COLO829 (cell line): ENCODE measurements at regions not wholly inside any gene's neighbourhood (a gene's known extent, or its start where the extent isn't known, plus 50 kb on each side); places are given as distances from the start of the nearest gene placed in this dataset.
"Not testable (repeated sequence)": the region's sequence is repeated elsewhere in the genome, so short reads cannot be mapped to it uniquely, and the experiment has no call there.

Source experiments
- DNase-seq: peaks from one replicate; pipeline ENCODE4 v3.0.0; 2012; ENCODE audit warnings: low spot score

- DNase-seq: peak; percentile 82
Observed at GRCh38 chr17:20908313-20909267, 134.2 kb downstream of the USP22 start.

- no peak for DNase-seq
Observed at GRCh38 chr17:20914658-20915057, 128.2 kb downstream of the USP22 start.

GRCh38 chr17:20916383-20916782 is 126.4 kb downstream of the USP22 start:
- DNase-seq: peak; percentile 42

- DNase-seq: not testable (repeated sequence)
Observed at GRCh38 chr17:20917610-20918306, 125.1 kb downstream of the USP22 start.

GRCh38 chr17:20920095-20920814 is 122.6 kb downstream of the USP22 start:
- no peak for DNase-seq

GRCh38 chr17:20920815-20921199 is 122.0 kb downstream of the USP22 start:
- no peak for DNase-seq

- no peak for DNase-seq
Observed at GRCh38 chr17:20922128-20922670, 120.6 kb downstream of the USP22 start.

- DNase-seq: no peak
Observed at GRCh38 chr17:20924306-20924705, 118.5 kb downstream of the USP22 start.

GRCh38 chr17:20925091-20925490 is 117.7 kb downstream of the USP22 start:
- DNase-seq: no peak

GRCh38 chr17:20925954-20926353 is 116.9 kb downstream of the USP22 start:
- no peak for DNase-seq

GRCh38 chr17:20926532-20926931 is 116.3 kb downstream of the USP22 start:
- no peak for DNase-seq

- DNase-seq: no peak
Observed at GRCh38 chr17:20927308-20927977, 115.4 kb downstream of the USP22 start.

GRCh38 chr17:20929334-20929733 is 113.5 kb downstream of the USP22 start:
- DNase-seq: no peak

- DNase-seq: no peak
Observed at GRCh38 chr17:20930081-20930760, 112.6 kb downstream of the USP22 start.

GRCh38 chr17:20933040-20933439 is 109.8 kb downstream of the USP22 start:
- not testable (repeated sequence) for DNase-seq

GRCh38 chr17:20934288-20934687 is 108.5 kb downstream of the USP22 start:
- no peak for DNase-seq

- peak; percentile 44 for DNase-seq
Observed at GRCh38 chr17:20935740-20936139, 107.1 kb downstream of the USP22 start.

GRCh38 chr17:20938244-20938643 is 104.6 kb downstream of the USP22 start:
- no peak for DNase-seq

GRCh38 chr17:20938988-20939615 is 103.7 kb downstream of the USP22 start:
- no peak for DNase-seq

- no peak for DNase-seq
Observed at GRCh38 chr17:20941872-20942271, 100.9 kb downstream of the USP22 start.
